K562 (cell line): ENCODE measurements at regions not wholly inside any gene's neighbourhood (a gene's known extent, or its start where the extent isn't known, plus 50 kb on each side); places are given as distances from the start of the nearest gene placed in this dataset.

Experiments used
- ATAC-seq: fragments of 200-7000 bp; cut with Tn5 transposase; 3 replicates; pipeline ENCODE4 v1.9.1; 2020; ENCODE audit warnings: moderate library complexity
- BruUV-seq: library from RNA; stranded (reverse); fragments of 400-500 nt; replicated peaks from 2 replicates; lab custom pipeline; 2021; lab: Mats Ljungman, UMichigan
- CTCF ChIA-PET: fragments of 300-600 bp; formaldehyde crosslinking; extraction: SDS; loops from one replicate; lab custom pipeline; 2021; ENCODE audit warnings: low intra/inter-chr PET ratio; lab: Yijun Ruan, JAX
- POLR2A ChIA-PET: fragments of 300-600, 350-650 bp; sonication (Branson Sonifier 250); formaldehyde crosslinking; extraction: SDS; loops from one replicate; lab custom pipeline; 2021; ENCODE audit warnings: antibody characterized with exemption, inconsistent platforms; lab: Yijun Ruan, JAX
- DNase-seq, 4 experiments: peaks; one replicate each; pipeline versions ENCODE4 v3.0.0 to v3.0.0-alpha.2; 2011 to 2018; ENCODE audit warnings: low spot score in 3 of 4, mixed read lengths in 3 of 4; ENCODE audit errors: extremely low read depth in 1 of 4
- FAIRE-seq: peaks from 2 replicates; lab custom pipeline; 2011; peaks lifted over from hg19 to GRCh38; lab: Jason Lieb, UNC
- H2AFZ ChIP-seq: 2 replicates; pipeline ENCODE4 v1.6.0; 2011; ENCODE audit warnings: low read depth, low read length, control low read depth, inconsistent platforms
- H3K27ac ChIP-seq: fragments of 200-600 bp; 3 replicates; pipeline ENCODE4 v1.8.0; 2011; ENCODE audit warnings: low read depth, mild to moderate bottlenecking, control low read depth, inconsistent platforms, low read length, moderate library complexity, mixed read lengths; ENCODE audit errors: extremely low read depth
- H3K27me3 ChIP-seq, 2 experiments: fragments of 300-600 bp in 1 of 2; 2 replicates in 1 of 2; 3 replicates in 1 of 2; pipeline versions ENCODE4 v1.6.0 to v1.8.0; 2011; ENCODE audit warnings: inconsistent platforms in 2 of 2, low read length in 2 of 2, mild to moderate bottlenecking in 1 of 2, mixed read lengths in 1 of 2, moderate library complexity in 1 of 2; ENCODE audit not compliant: control insufficient read depth in 2 of 2, insufficient read depth in 2 of 2
- H3K36me3 ChIP-seq: fragments of 300-600 bp; 3 replicates; pipeline ENCODE4 v1.8.0; 2011; ENCODE audit warnings: mild to moderate bottlenecking, low read length, inconsistent platforms; ENCODE audit not compliant: control insufficient read depth, insufficient read depth
- H3K4me1 ChIP-seq, 2 experiments: fragments of 200-600 bp in 1 of 2; replicated peaks in 1 of 2; 2 replicates in 1 of 2; 3 replicates in 1 of 2; pipeline versions ENCODE4 v1.5.1 to v1.8.0; 2011; ENCODE audit warnings: inconsistent platforms in 2 of 2, low read length in 2 of 2, mild to moderate bottlenecking in 1 of 2, mixed read lengths in 1 of 2, moderate library complexity in 1 of 2; ENCODE audit not compliant: control insufficient read depth in 2 of 2, insufficient read depth in 2 of 2
- H3K4me2 ChIP-seq: 2 replicates; pipeline ENCODE4 v1.6.1; 2011; ENCODE audit warnings: low read length, control low read depth, inconsistent platforms, mixed read lengths; ENCODE audit not compliant: insufficient read depth
- H3K4me3 ChIP-seq: fragments of 200-600 bp; sonication (generic), shearing (Covaris generic); 2 replicates; pipeline ENCODE4 v1.5.1; 2016; ENCODE audit warnings: control low read depth, inconsistent platforms
- H3K79me2 ChIP-seq: fragments of 200-600 bp; 3 replicates; pipeline ENCODE4 v1.8.0; 2011; ENCODE audit warnings: low read length, inconsistent platforms; ENCODE audit not compliant: control insufficient read depth, insufficient read depth
- H3K9ac ChIP-seq, 2 experiments: 2 replicates each; pipeline versions ENCODE4 v1.6.0 to v1.6.1; 2011; ENCODE audit warnings: low read depth in 2 of 2, low read length in 2 of 2, control low read depth in 1 of 2, inconsistent platforms in 1 of 2, mild to moderate bottlenecking in 1 of 2, mixed read lengths in 1 of 2; ENCODE audit not compliant: insufficient read depth in 1 of 2
- H3K9me1 ChIP-seq: one replicate; pipeline ENCODE4 v1.6.0; 2011; ENCODE audit warnings: inconsistent platforms, mild to moderate bottlenecking, low read length, moderate library complexity; ENCODE audit not compliant: control insufficient read depth, insufficient read depth
- H3K9me3 ChIP-seq: replicated peaks from 2 replicates; pipeline ENCODE4 v1.5.1; 2011; ENCODE audit warnings: low read depth, low read length, inconsistent platforms; ENCODE audit not compliant: control insufficient read depth, insufficient read depth
- H4K20me1 ChIP-seq: replicated peaks from 2 replicates; pipeline ENCODE4 v1.6.1; 2011; ENCODE audit warnings: low read length, inconsistent platforms, mixed read lengths; ENCODE audit not compliant: control insufficient read depth, insufficient read depth
- BRF1 ChIP-seq: IDR thresholded peaks from 3 replicates; pipeline ENCODE4 v1.6.1; 2011; ENCODE audit warnings: borderline replicate concordance, mild to moderate bottlenecking; ENCODE audit not compliant: insufficient read length; ENCODE audit errors: extremely low read depth
- CHD1 ChIP-seq: fragments of 200-600 bp; sonication (generic); IDR thresholded peaks from one replicate; pipeline ENCODE4 v1.6.1; 2012; ENCODE audit warnings: mild to moderate bottlenecking, moderate library complexity, low read length, inconsistent platforms
- FOXJ2 ChIP-seq: fragments of 200-800 bp; sonication (Bioruptor generic); IDR thresholded peaks from 2 replicates; pipeline ENCODE4 v1.6.1; 2016; ENCODE audit warnings: missing genetic modification characterization, missing compliant biosample characterization
- MCM5 ChIP-seq: fragments of 450-650 bp; IDR thresholded peaks from 2 replicates; pipeline ENCODE4 v1.6.1; 2016; ENCODE audit warnings: low read depth
- SMARCA5 ChIP-seq: fragments of 450-650 bp; IDR thresholded peaks from 2 replicates; pipeline ENCODE4 v1.6.1; 2016
- STAT5B ChIP-seq: fragments of 250-450 bp; sonication (Bioruptor Pico); IDR thresholded peaks from 2 replicates; pipeline ENCODE4 v1.8.0; 2021; ENCODE audit warnings: mild to moderate bottlenecking, inconsistent platforms
- TAL1 ChIP-seq: fragments of 450-650 bp; IDR thresholded peaks from 2 replicates; pipeline ENCODE4 v1.6.1; 2016; ENCODE audit warnings: mild to moderate bottlenecking
- ZNF263 ChIP-seq: sonication (generic); formaldehyde crosslinking; IDR thresholded peaks from 2 replicates; pipeline ENCODE4 v1.8.0; 2022; ENCODE audit warnings: mild to moderate bottlenecking, missing genetic modification reagents, borderline replicate concordance
- ZNF280A ChIP-seq: fragments of 450-650 bp; IDR thresholded peaks from 2 replicates; pipeline ENCODE4 v1.6.1; 2018; ENCODE audit warnings: mild to moderate bottlenecking, low read depth; ENCODE audit not compliant: partially characterized antibody
- ZNF41 ChIP-seq: fragments of 250-450 bp; sonication (Bioruptor Pico); conservative IDR thresholded peaks from 2 replicates; pipeline ENCODE4 v1.4.0; 2020; ENCODE audit warnings: mild to moderate bottlenecking
- WGBS: fragments of 100-300 bp; shearing (Covaris generic); methylation state at CpG from one replicate; pipeline ENCODE4 v1.1.6; 2016; ENCODE audit warnings: low coverage, mixed read lengths; ENCODE audit not compliant: insufficient coverage; ENCODE audit errors: missing lambda C conversion rate; 5-methylcytosine and 5-hydroxymethylcytosine counted together
- in situ Hi-C: fragments of 300-500 bp; cut with MboI; formaldehyde crosslinking; loops from 4 replicates; pipeline ENCODE4 v1.15.0; 2018; ENCODE audit warnings: inconsistent platforms, mixed read lengths
- intact Hi-C: fragments of 100-400 bp; cut with micrococcal nuclease; formaldehyde crosslinking; loops from 2 replicates; pipeline ENCODE4 v1.14.2; 2022
- TF ChIP-seq, protein P1 (sequence below), 2 experiments: fragments of 250-450 bp in 1 of 2; fragments of 450-650 bp in 1 of 2; sonication (Bioruptor Pico) in 1 of 2; IDR thresholded peaks; 2 replicates each; pipeline versions ENCODE4 v1.6.1 to v1.8.0; 2016 to 2021; ENCODE audit warnings: mild to moderate bottlenecking in 2 of 2, moderate library complexity in 2 of 2, missing compliant biosample characterization in 1 of 2, missing genetic modification characterization in 1 of 2

- no peak for TF ChIP-seq FOXJ2 (tag)
- Histone ChIP-seq H3K4me3 (no peak overlapping the region), H3K4me2 (no peak overlapping the region), H3K79me2 (no peaks in the 10 kb centered on the region), H3K36me3 (no peaks in the 10 kb centered on the region), H3K9ac (no peak overlapping the region), H2AFZ (no peak overlapping the region), H4K20me1 (no peaks in the 10 kb centered on the region), H3K9me1 (no peaks in the 10 kb centered on the region), H3K9me3 (peaks cover 3% of the 10 kb centered on the region; the same call in 1 of the 2 replicates), H3K4me1 (no peaks in the 10 kb centered on the region), H3K27ac (no peak overlapping the region), H3K27me3 (no peaks in the 10 kb centered on the region)
- DNase-seq (no peak), FAIRE-seq (no peak), ATAC-seq (no peak)
- CTCF ChIA-PET = no interaction called here
- POLR2A ChIA-PET = interaction anchor here (0.6 kb wide), 1 partner anchor 164 kb away, joined by 3 read pairs; no protein-coding TSS in a partner anchor
- 2% methylated on average over 4 of the region's 4 CpGs for WGBS
- BruUV-seq = no TSS peak
- in situ Hi-C loops (no loop called here), intact Hi-C loops (no loop called here)
These were observed 322.8 kb downstream of the SEC16B start for GRCh38 chr1:177646757-177647730.

DNA sequence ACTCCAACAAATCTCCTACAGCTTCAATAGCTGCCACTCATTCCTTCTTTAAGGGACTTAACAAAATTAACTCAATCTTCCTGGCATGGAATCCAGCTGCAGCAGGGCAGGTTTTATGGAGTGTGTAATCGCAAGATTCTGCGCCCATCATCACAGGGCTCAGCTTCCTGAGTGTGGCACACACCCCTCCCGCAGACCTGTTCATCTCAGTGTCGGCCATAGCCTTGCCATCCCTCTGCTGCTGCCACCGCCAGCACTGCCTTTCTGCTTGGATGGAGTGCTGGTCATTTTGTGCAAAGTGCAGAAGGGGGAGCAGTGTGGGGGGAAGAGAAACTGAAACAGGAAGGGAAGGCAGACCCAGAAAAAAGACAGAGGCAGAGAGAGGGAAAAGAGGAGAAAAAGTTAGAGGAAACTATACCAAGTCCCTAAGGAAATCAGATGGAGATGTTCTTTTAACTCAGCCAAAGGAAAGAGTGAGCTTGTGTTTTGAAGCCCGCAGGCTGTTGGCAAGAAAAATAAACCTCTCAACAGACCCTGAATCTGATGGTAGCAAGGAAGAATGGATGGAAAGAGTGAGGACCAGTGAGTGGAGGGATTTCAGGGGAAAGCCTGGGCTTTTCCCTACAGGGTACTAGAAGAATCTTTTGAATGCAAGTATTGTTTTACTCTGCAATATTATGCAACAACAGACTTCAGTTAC is 324.2 kb downstream of the SEC16B start:
- H3K9me1 ChIP-seq = no peaks in the 10 kb centered on the region
- H3K4me2 ChIP-seq = no peak overlapping the region
- FAIRE-seq (no peak), DNase-seq (no peak), ATAC-seq (no peak)
- H4K20me1 ChIP-seq = no peaks in the 10 kb centered on the region
- H3K4me1 ChIP-seq = no peaks in the 10 kb centered on the region
- no peak overlapping the region for H3K27ac ChIP-seq
- BruUV-seq = no TSS peak
- in situ Hi-C loops (no loop called here), intact Hi-C loops (no loop called here)
- ChIA-PET POLR2A (no interaction called here), CTCF (no interaction called here)
- no peak overlapping the region for H3K4me3 ChIP-seq
- no peak overlapping the region for H2AFZ ChIP-seq
- 2% methylated on average over 6 of the region's 6 CpGs for WGBS
- no peaks in the 10 kb centered on the region for H3K36me3 ChIP-seq
- H3K79me2 ChIP-seq = no peaks in the 10 kb centered on the region
- no peak overlapping the region for H3K9ac ChIP-seq
- H3K27me3 ChIP-seq = no peaks in the 10 kb centered on the region
- peaks cover 2% of the 10 kb centered on the region; the same call in 1 of the 2 replicates for H3K9me3 ChIP-seq
- TF ChIP-seq STAT5B (CRISPR knock-in tag) (no peak), BRF1 (no peak), CHD1 (no peak), SMARCA5 (no peak), ZNF263 (no peak), ZNF41 (no peak), TAL1 (no peak), MCM5 (no peak), ZNF280A (no peak)
- TF ChIP-seq, protein P1, sequence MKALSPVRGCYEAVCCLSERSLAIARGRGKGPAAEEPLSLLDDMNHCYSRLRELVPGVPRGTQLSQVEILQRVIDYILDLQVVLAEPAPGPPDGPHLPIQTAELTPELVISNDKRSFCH (CRISPR knock-in tag; IDR thresholded peaks at IDR 0.05) = no peak
- TF ChIP-seq, protein P1 (tag; IDR thresholded peaks at IDR 0.05) = no peak
